NCI-H2171 treated with DMSO at 0.1 percent for 48 hours (cell line): ENCODE measurements at regions not wholly inside any gene's neighbourhood (a gene's known extent, or its start where the extent isn't known, plus 50 kb on each side); places are given as distances from the start of the nearest gene placed in this dataset.

ENCODE experiments used
- DNase-seq: peaks from one replicate; lab custom pipeline; 2025; lab: John Stamatoyannopoulos, UW

DNA sequence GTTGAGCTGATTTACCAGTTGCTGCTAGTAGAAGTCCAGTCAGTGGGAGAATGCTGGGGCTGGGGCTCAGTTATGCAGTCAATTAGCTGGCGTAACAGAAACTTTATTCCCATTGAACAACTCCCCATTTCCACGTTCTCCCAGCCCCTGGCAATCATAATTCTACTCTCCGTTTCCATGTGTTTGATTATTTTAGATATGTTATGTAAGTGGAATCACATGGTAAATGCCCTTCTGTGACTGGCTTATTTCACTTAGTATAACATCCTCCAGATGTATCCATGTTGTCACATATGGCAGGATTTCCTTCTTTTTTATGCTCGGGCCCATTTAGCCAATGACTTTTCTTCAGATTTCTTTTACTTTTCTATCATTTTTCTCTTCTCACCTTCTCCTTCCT, 61.1 kb upstream of the EXOC4 start:
- DNase-seq: no peak

DNA sequence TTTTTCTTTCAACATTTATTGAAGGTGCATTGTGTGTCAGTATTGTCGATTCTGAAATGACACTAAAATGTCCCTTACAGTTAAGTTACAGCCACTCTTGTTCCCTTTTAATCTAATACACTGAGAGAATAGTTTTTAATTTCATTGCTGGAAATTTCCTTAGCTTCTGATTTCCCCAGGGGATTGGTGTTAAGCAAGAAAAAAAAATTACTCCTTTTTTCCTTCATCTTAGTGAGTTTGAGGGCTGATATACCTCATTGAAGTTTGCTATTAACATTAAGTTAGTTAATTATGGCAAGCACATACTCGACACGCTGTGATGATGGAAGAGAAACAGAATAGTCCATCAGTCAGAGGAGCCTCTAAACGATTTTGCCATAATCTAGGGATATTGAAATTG, 57.0 kb upstream of the EXOC4 start:
- no peak for DNase-seq

DNA sequence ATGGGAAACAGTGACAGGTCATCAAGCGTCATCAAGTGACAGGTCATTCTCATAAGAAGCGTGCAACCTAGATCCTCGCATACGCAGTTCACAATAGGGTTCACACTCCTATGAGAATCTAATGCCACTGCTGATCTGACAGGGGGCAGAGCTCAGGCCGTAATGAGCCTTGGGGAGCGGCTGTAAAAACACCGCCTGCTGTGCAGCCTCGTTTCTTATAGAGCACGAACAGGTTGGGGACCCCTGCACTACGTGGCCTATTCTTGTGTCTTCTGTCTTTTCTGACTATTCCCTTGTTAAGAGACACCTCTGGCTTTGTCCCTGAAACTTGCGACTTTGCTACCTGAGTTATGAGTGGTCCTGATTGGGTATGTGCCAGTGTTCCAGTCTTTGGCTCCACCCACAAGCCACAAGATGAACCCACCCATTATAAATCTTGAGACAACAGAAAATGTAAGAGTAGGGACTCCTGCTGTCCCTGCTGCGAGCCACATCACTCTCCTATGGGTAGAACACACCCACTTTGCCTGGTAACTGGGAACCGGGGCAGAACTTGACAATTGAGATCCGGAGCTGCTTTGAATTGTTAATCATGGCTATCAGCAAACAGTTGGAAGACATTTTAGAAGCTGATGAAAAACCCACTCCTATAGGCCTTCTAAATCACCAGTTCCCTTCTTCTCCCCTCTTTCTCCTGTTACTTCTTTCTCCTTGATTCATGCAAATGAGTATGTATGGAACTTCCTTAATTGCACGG, 55.8 kb upstream of the EXOC4 start:
- no peak for DNase-seq

DNA sequence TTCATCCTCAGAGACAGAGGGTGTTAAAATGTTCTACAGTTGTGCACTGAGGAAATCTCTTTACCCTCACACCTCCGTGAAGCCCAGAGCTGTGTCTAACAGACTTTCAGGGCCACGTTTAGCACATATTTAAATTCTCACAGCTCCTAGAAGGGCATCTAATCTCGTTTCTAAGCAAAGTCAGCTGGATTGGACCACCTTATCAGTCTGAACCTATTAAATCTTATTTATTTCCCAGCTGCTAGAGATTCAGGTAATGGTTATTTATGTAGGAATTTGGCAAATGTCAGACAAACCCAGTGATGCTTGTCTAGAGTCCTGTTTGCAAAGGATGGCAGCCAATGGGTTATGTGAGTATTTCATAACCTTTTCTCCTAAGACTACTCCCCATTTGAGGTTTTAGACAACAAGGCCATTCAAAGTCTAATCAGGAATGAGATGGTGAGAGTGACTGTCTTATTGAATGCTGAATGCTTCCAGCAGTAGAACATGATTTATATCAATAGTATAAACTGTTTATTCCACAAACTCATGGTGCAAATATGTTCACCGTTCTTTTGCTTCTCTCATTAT, 54.8 kb upstream of the EXOC4 start:
- no peak for DNase-seq

DNA sequence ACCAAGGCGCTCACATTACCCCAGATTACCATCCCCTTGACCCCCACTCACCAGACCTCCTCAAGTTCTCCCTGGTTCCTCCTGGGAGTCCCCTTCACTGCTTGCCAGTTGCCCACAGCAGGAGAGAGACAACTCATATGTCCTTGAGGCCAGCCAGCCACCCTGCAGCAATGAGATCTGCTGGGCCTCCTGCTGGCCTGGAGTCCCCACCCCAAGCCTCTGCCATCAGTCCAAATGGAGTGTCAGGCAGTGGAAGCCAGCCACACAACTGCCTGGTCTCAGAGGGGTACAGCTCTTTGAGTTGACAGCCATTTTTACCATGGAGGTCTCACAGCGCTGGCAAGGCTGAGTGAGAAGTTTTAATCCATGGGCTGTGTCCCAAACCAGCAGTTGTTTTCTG, 53.0 kb upstream of the EXOC4 start:
- DNase-seq: no peak

DNA sequence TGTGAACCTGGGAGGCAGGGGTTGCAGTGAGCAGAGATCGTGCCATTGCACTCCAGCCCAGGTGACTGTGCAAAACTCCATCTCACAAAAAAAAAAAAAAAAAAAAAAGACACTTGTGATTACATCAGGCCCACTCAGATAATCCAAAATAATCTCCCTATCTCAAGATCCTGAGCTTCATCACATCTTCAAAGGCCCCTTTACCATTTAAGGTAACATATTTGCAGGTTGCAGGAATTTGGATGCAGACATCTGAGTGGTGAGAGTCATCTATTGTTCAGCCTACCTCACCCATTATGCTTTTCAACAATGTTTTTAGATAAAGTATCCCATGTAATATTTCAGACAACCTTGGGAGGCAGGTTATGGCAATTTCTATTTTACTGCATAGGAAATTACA, 51.4 kb upstream of the EXOC4 start:
- no peak for DNase-seq

DNA sequence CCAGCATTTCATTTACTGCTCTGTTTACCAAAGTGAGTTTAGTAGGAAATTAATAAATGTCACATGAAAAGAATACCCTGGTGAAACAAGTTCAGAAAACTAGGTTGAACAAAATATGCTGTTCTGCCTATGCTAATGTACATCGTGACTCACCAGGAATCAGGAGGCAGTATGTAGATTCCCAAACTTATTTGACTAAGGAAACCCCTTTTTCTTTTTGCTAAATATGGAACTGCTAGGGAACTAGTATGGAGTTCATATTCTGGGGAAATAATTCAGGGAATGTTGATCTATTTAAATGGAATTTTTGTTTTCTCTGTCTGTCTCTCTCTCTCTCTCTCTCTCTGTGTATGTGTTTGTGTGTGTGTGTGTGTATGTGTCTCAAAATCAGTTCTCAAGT, 49.9 kb upstream of the EXOC4 start:
- no peak for DNase-seq
